ENCODE measurements at regions not wholly inside any gene's neighbourhood (a gene's known extent, or its start where the extent isn't known, plus 50 kb on each side); places are given as distances from the start of the nearest gene placed in this dataset.

GRCh38 chr12:43107026-43107775 is 444.8 kb downstream of the ADAMTS20 start:
- BruUV-seq (replicated peaks), result no TSS peak
- ChIA-PET CTCF (no interaction called here), POLR2A (no interaction called here)
- no peak overlapping the region for H3K9ac ChIP-seq (replicated peaks; ENCODE audit: extremely low read depth, insufficient read depth, low read length)
- peaks cover 2% of the 10 kb centered on the region for H3K9me1 ChIP-seq (replicated peaks; ENCODE audit: control insufficient read depth, extremely low read depth, insufficient read depth, low read length)
- no peak overlapping the region for H3K4me3 ChIP-seq (replicated peaks in 1 of 3; ENCODE audit: insufficient read depth in 1 of 3, low read depth in 1 of 3, low read length in 3 of 3)
- intact Hi-C loops (cut with micrococcal nuclease) (no loop called here), dilution Hi-C loops (cut with MboI; ENCODE audit: extremely low pct_ligation_motif_present, low sequenced_read_pairs) (no loop called here)
- no peaks in the 10 kb centered on the region for H3K79me2 ChIP-seq (ENCODE audit: control insufficient read depth, insufficient read depth, low read length)
- H2AFZ ChIP-seq (ENCODE audit: low read depth, low read length), result no peak overlapping the region
- H3K36me3 ChIP-seq (ENCODE audit: control insufficient read depth in 2 of 2, extremely low read depth in 1 of 2, insufficient read depth in 2 of 2, low read length in 2 of 2), result no peaks in the 10 kb centered on the region
- no peaks in the 10 kb centered on the region for H4K20me1 ChIP-seq (replicated peaks; ENCODE audit: control insufficient read depth, extremely low read depth, insufficient read depth, low read length)
- no peaks in the 10 kb centered on the region for H3K27me3 ChIP-seq (ENCODE audit: control insufficient read depth in 2 of 2, insufficient read depth in 2 of 2, low read length in 2 of 2)
- TF ChIP-seq FOS (IDR thresholded peaks at IDR 0.05; ENCODE audit: borderline replicate concordance, insufficient read depth, low read length), result no peak
- TF ChIP-seq MYC (IDR thresholded peaks at IDR 0.05; ENCODE audit: low read depth, low read length), result no peak
- no peaks in the 10 kb centered on the region for H3K4me1 ChIP-seq (ENCODE audit: control insufficient read depth, extremely low read depth, insufficient read depth, low read length)
- no peak for FAIRE-seq
- H3K9me3 ChIP-seq (replicated peaks; ENCODE audit: control insufficient read depth, insufficient read depth, low read length), result no peaks in the 10 kb centered on the region
- no peak overlapping the region for H3K27ac ChIP-seq (ENCODE audit: insufficient read depth, low read depth, low read length)
- H3K4me2 ChIP-seq (ENCODE audit: insufficient read depth, low read length), result no peak overlapping the region
- no peak for DNase-seq (ENCODE audit: low read depth, low spot score)

DNA sequence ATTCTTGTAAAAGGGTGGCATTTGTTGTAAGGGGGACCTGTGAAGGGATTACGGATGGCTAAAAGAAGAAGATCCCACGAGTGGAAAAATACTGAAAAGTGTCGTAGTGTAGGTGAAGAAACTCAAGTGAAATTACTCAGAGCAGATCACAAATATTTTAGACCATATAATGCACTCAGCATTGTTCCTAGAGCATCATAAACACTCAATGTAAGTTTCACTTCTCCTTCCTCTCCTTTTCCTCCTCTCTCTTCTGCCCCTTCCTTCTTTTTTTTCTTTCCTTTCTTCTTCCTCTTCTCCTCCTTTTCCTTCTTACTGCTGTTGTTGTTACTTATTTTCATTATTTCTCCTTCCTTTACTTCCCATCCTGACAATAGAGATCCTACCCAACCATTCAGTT is 445.6 kb downstream of the ADAMTS20 start:
- dilution Hi-C loops (cut with MboI; ENCODE audit: extremely low pct_ligation_motif_present, low sequenced_read_pairs) (no loop called here), intact Hi-C loops (cut with micrococcal nuclease) (no loop called here)
- H3K27me3 ChIP-seq (ENCODE audit: control insufficient read depth in 2 of 2, insufficient read depth in 2 of 2, low read length in 2 of 2), result no peaks in the 10 kb centered on the region
- POLR2A ChIA-PET, result no interaction called here
- no peak overlapping the region for H3K27ac ChIP-seq (ENCODE audit: insufficient read depth, low read depth, low read length)
- no peaks in the 10 kb centered on the region for H3K9me1 ChIP-seq (replicated peaks; ENCODE audit: control insufficient read depth, extremely low read depth, insufficient read depth, low read length)
- H3K4me2 ChIP-seq (ENCODE audit: insufficient read depth, low read length), result no peak overlapping the region
- H3K79me2 ChIP-seq (ENCODE audit: control insufficient read depth, insufficient read depth, low read length), result no peaks in the 10 kb centered on the region
- CTCF ChIA-PET, result no interaction called here
- no peaks in the 10 kb centered on the region for H4K20me1 ChIP-seq (replicated peaks; ENCODE audit: control insufficient read depth, extremely low read depth, insufficient read depth, low read length)
- DNase-seq (ENCODE audit: low read depth, low spot score), result no peak
- H2AFZ ChIP-seq (ENCODE audit: low read depth, low read length), result no peak overlapping the region
- no peak overlapping the region for H3K9ac ChIP-seq (replicated peaks; ENCODE audit: extremely low read depth, insufficient read depth, low read length)
- no peaks in the 10 kb centered on the region for H3K4me1 ChIP-seq (ENCODE audit: control insufficient read depth, extremely low read depth, insufficient read depth, low read length)
- TF ChIP-seq, protein P1, sequence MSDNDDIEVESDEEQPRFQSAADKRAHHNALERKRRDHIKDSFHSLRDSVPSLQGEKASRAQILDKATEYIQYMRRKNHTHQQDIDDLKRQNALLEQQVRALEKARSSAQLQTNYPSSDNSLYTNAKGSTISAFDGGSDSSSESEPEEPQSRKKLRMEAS (IDR thresholded peaks at IDR 0.05; ENCODE audit: insufficient read depth, insufficient read length), result no peak
- no peak for TF ChIP-seq JUN (IDR thresholded peaks at IDR 0.05; ENCODE audit: borderline replicate concordance, insufficient read depth, insufficient read length, low read depth)
- TF ChIP-seq POLR2A (IDR thresholded peaks at IDR 0.05; ENCODE audit: low read depth, low read length), result no peak
- no peak for TF ChIP-seq MYC (IDR thresholded peaks at IDR 0.05; ENCODE audit: low read depth, low read length)
- TF ChIP-seq EZH2 (IDR thresholded peaks at IDR 0.05; ENCODE audit: borderline replicate concordance, low read depth, low read length, severe bottlenecking), result no peak
- TF ChIP-seq, protein P2, sequence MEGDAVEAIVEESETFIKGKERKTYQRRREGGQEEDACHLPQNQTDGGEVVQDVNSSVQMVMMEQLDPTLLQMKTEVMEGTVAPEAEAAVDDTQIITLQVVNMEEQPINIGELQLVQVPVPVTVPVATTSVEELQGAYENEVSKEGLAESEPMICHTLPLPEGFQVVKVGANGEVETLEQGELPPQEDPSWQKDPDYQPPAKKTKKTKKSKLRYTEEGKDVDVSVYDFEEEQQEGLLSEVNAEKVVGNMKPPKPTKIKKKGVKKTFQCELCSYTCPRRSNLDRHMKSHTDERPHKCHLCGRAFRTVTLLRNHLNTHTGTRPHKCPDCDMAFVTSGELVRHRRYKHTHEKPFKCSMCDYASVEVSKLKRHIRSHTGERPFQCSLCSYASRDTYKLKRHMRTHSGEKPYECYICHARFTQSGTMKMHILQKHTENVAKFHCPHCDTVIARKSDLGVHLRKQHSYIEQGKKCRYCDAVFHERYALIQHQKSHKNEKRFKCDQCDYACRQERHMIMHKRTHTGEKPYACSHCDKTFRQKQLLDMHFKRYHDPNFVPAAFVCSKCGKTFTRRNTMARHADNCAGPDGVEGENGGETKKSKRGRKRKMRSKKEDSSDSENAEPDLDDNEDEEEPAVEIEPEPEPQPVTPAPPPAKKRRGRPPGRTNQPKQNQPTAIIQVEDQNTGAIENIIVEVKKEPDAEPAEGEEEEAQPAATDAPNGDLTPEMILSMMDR (IDR thresholded peaks at IDR 0.05; ENCODE audit: extremely low read depth in 1 of 2, insufficient read depth in 1 of 2, low read depth in 1 of 2, low read length in 2 of 2), result no peak
- TF ChIP-seq GATA2 (IDR thresholded peaks at IDR 0.05; ENCODE audit: insufficient read depth, insufficient read length, low read depth, low read length), result no peak
- TF ChIP-seq FOS (IDR thresholded peaks at IDR 0.05; ENCODE audit: borderline replicate concordance, insufficient read depth, low read length), result no peak
- TF ChIP-seq POLR2AphosphoS5 (IDR thresholded peaks at IDR 0.05; ENCODE audit: insufficient read depth, low read depth, low read length), result no peak
- BruUV-seq (replicated peaks), result no TSS peak
- H3K4me3 ChIP-seq (replicated peaks in 1 of 3; ENCODE audit: insufficient read depth in 1 of 3, low read depth in 1 of 3, low read length in 3 of 3), result no peak overlapping the region
- no peaks in the 10 kb centered on the region for H3K9me3 ChIP-seq (replicated peaks; ENCODE audit: control insufficient read depth, insufficient read depth, low read length)
- H3K36me3 ChIP-seq (ENCODE audit: control insufficient read depth in 2 of 2, extremely low read depth in 1 of 2, insufficient read depth in 2 of 2, low read length in 2 of 2), result no peaks in the 10 kb centered on the region
- no peak for FAIRE-seq

Measured in endothelial cell of umbilical vein (primary cell).